Vagina (tissue), 2 donors: ENCODE measurements at regions not wholly inside any gene's neighbourhood (a gene's known extent, or its start where the extent isn't known, plus 50 kb on each side); places are given as distances from the start of the nearest gene placed in this dataset.

ENCODE experiments used
- DNase-seq, 2 donors: peaks; one replicate each; pipeline ENCODE4 v3.0.0-alpha.2; 2017; ENCODE audit errors: extremely low spot score in 2 of 2
- H3K27ac ChIP-seq: fragments of 200-600 bp; sonication (generic); one replicate; pipeline ENCODE4 v1.5.1; 2019
- H3K27me3 ChIP-seq: fragments of 200-600 bp; sonication (generic); one replicate; pipeline ENCODE4 v1.5.1; 2019
- H3K36me3 ChIP-seq, 2 donors: fragments of 200-600 bp; sonication (generic); one replicate each; pipeline ENCODE4 v1.5.1; 2017 to 2019
- H3K4me1 ChIP-seq: fragments of 200-600 bp; sonication (generic); one replicate; pipeline ENCODE4 v1.5.1; 2019
- H3K4me3 ChIP-seq, 2 donors: fragments of 200-600 bp; sonication (generic); 1 replicate in 1 of 2; 2 replicates in 1 of 2; pipeline ENCODE4 v1.5.1; 2016 to 2019
- H3K9me3 ChIP-seq: fragments of 200-600 bp; sonication (generic); one replicate; pipeline ENCODE4 v1.5.1; 2019
- CTCF ChIP-seq, 3 experiments: fragments of 450-650 bp in 2 of 3; fragments of 200-600 bp in 1 of 3; sonication (generic) in 1 of 3; IDR thresholded peaks; one replicate each; pipeline ENCODE4 v1.5.1; 2017 to 2019; ENCODE audit warnings: antibody characterized with exemption in 3 of 3, mild to moderate bottlenecking in 2 of 3, moderate library complexity in 2 of 3
- POLR2A ChIP-seq, 2 donors: fragments of 450-650 bp; IDR thresholded peaks; one replicate each; pipeline ENCODE4 v1.6.1; 2017; ENCODE audit warnings: antibody characterized with exemption in 2 of 2, mild to moderate bottlenecking in 2 of 2, moderate library complexity in 2 of 2
- POLR2AphosphoS5 ChIP-seq, 2 donors: sonication (generic); formaldehyde crosslinking; IDR thresholded peaks; one replicate each; pipeline ENCODE4 v1.9.0; 2017; ENCODE audit warnings: antibody characterized with exemption in 2 of 2, mild to moderate bottlenecking in 2 of 2, low read depth in 1 of 2; ENCODE audit not compliant: insufficient read depth in 1 of 2
- intact Hi-C: fragments of 100-400 bp; cut with DNase I; formaldehyde crosslinking; loops from one replicate; pipeline ENCODE4 v1.15.1; 2023

GRCh38 chr12:111035578-111036301, 115.4 kb upstream of the MYL2 start:
- H3K36me3 ChIP-seq, result no peaks in the 10 kb centered on the region
- no peak for TF ChIP-seq CTCF (IDR thresholded peaks at IDR 0.05)
- TF ChIP-seq POLR2A (IDR thresholded peaks at IDR 0.05), result no peak
- no peak for TF ChIP-seq POLR2AphosphoS5 (IDR thresholded peaks at IDR 0.05; ENCODE audit: insufficient read depth in 1 of 2, low read depth in 1 of 2)
- H3K9me3 ChIP-seq, result no peaks in the 10 kb centered on the region
- intact Hi-C loops, result no loop called here
- no peak for DNase-seq
- H3K4me3 ChIP-seq, result no peak overlapping the region
- peaks cover 9% of the 10 kb centered on the region for H3K27me3 ChIP-seq
- no peak overlapping the region for H3K27ac ChIP-seq
- no peaks in the 10 kb centered on the region for H3K4me1 ChIP-seq

GRCh38 chr12:111034886-111035577, 114.7 kb upstream of the MYL2 start:
- no peak overlapping the region for H3K4me3 ChIP-seq

GRCh38 chr12:111034083-111034885, 113.9 kb upstream of the MYL2 start, which contains the start of gene CUX2:
Gene CUX2 (plus strand): TSS chr12:111034165.
- Histone ChIP-seq H3K4me3 (peak within 1 kb of the TSS; percentile 20 to 28), H3K27me3 (peaks cover 9% of the 10 kb centered on the region), H3K9me3 (no peaks in the 10 kb centered on the region), H3K4me1 (no peaks in the 10 kb centered on the region), H3K27ac (no peak within 1 kb of the TSS), H3K36me3 (no peaks in the 10 kb centered on the region)
- intact Hi-C loops, result no loop called here
- no peak for DNase-seq
- TF ChIP-seq CTCF (IDR thresholded peaks at IDR 0.05), result no peak
- TF ChIP-seq POLR2AphosphoS5 (IDR thresholded peaks at IDR 0.05; ENCODE audit: insufficient read depth in 1 of 2, low read depth in 1 of 2), result no peak

More at GRCh38 chr12:111034886-111035577, 114.7 kb upstream of the MYL2 start:
- no peak for DNase-seq
- TF ChIP-seq CTCF (IDR thresholded peaks at IDR 0.05) (no peak), POLR2A (IDR thresholded peaks at IDR 0.05) (no peak), POLR2AphosphoS5 (IDR thresholded peaks at IDR 0.05; ENCODE audit: insufficient read depth in 1 of 2, low read depth in 1 of 2) (no peak)
- intact Hi-C loops, result no loop called here
- Histone ChIP-seq H3K9me3 (no peaks in the 10 kb centered on the region), H3K36me3 (no peaks in the 10 kb centered on the region), H3K27me3 (peaks cover 9% of the 10 kb centered on the region), H3K27ac (no peak overlapping the region), H3K4me1 (no peaks in the 10 kb centered on the region)

- TF ChIP-seq POLR2A (IDR thresholded peaks at IDR 0.05) (no peak), CTCF (IDR thresholded peaks at IDR 0.05) (no peak), POLR2AphosphoS5 (IDR thresholded peaks at IDR 0.05; ENCODE audit: insufficient read depth in 1 of 2, low read depth in 1 of 2) (no peak)
- H3K4me1 ChIP-seq, result no peaks in the 10 kb centered on the region
- H3K4me3 ChIP-seq, result no peak overlapping the region
- intact Hi-C loops, result no loop called here
- H3K27me3 ChIP-seq, result peaks cover 9% of the 10 kb centered on the region
- no peaks in the 10 kb centered on the region for H3K9me3 ChIP-seq
- no peaks in the 10 kb centered on the region for H3K36me3 ChIP-seq
- H3K27ac ChIP-seq, result no peak overlapping the region
- no peak for DNase-seq
These were observed 113.1 kb upstream of the MYL2 start for GRCh38 chr12:111033281-111034082.
